Ascending aorta (tissue), 2 donors: ENCODE measurements at regions not wholly inside any gene's neighbourhood (a gene's known extent, or its start where the extent isn't known, plus 50 kb on each side); places are given as distances from the start of the nearest gene placed in this dataset.

Experiments used
- DNase-seq, 2 donors: peaks; one replicate each; pipeline ENCODE4 v3.0.0-alpha.2; 2019; ENCODE audit warnings: low spot score in 2 of 2
- H3K27ac ChIP-seq, 2 donors: fragments of 200-600 bp; sonication (generic); one replicate each; pipeline ENCODE4 v1.5.1; 2016 to 2017; ENCODE audit warnings: mild to moderate bottlenecking in 1 of 2
- H3K27me3 ChIP-seq: fragments of 200-600 bp; sonication (generic); one replicate; pipeline ENCODE4 v1.5.1; 2017
- H3K36me3 ChIP-seq, 2 donors: fragments of 200-600 bp; sonication (generic); one replicate each; pipeline ENCODE4 v1.5.1; 2016
- H3K4me1 ChIP-seq, 2 donors: fragments of 200-600 bp; sonication (generic); one replicate each; pipeline ENCODE4 v1.5.1; 2016 to 2017; ENCODE audit warnings: mild to moderate bottlenecking in 1 of 2
- H3K4me3 ChIP-seq, 2 donors: fragments of 200-600 bp; sonication (generic); one replicate each; pipeline ENCODE4 v1.5.1; 2016 to 2017; ENCODE audit warnings: mild to moderate bottlenecking in 1 of 2
- H3K9me3 ChIP-seq, 2 donors: fragments of 200-600 bp; sonication (generic); one replicate each; pipeline ENCODE4 v1.5.1; 2016
- intact Hi-C: fragments of 100-400 bp; cut with DNase I; formaldehyde crosslinking; loops from one replicate; pipeline ENCODE4 v1.15.1; 2023
- TF ChIP-seq, protein P1 (sequence below), 3 experiments: fragments of 200-600 bp in 2 of 3; fragments of 450-650 bp in 1 of 3; sonication (generic) in 2 of 3; IDR thresholded peaks; one replicate each; pipeline ENCODE4 v1.5.1; 2016 to 2019; ENCODE audit warnings: antibody characterized with exemption in 3 of 3, mild to moderate bottlenecking in 1 of 3, moderate library complexity in 1 of 3

DNA sequence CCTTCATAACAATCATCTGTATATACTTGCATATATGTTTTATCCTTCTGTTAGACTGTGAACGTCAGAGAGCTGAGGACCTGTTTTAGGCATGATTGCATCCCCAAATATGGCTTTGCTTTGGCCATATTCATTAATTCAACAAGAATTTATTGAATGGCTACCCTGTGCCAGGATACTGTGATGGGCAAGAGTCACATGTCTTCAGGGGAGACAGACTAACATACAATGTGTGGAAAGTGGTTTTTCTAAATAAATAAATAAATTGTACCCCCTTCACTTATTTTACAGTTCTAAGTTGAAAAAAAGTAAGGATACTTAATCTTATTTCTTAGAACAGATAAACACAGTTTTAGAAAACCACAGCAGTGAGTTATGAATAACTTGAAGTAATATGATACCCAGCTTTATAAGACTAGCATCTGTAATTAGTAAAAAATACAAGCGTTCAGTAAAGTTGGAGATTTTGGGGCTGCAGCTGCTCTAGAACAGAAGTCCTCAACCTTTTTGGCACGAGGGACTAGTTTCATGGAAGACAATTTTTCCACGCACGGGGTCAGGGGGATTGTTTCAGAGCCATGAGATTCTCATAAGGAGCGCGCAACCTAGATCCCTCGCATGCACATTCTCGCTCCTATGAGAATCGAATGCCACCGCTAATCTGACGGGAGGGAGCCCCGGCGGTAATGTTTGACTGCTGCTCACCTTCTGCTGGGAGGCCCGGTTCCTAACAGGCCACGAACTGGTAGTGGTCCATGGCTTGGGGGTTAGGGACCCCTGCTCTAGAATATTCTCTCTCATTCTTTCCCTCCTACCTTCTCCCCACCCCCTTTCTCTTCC is 89.4 kb upstream of the MTPN start:
- no peak overlapping the region for H3K4me3 ChIP-seq
- H3K27me3 ChIP-seq, result no peaks in the 10 kb centered on the region
- no peaks in the 10 kb centered on the region for H3K9me3 ChIP-seq
- H3K4me1 ChIP-seq, result no peaks in the 10 kb centered on the region
- DNase-seq, result no peak
- intact Hi-C loops, result no loop called here
- H3K36me3 ChIP-seq, result no peaks in the 10 kb centered on the region
- no peak overlapping the region for H3K27ac ChIP-seq
- TF ChIP-seq, protein P1, sequence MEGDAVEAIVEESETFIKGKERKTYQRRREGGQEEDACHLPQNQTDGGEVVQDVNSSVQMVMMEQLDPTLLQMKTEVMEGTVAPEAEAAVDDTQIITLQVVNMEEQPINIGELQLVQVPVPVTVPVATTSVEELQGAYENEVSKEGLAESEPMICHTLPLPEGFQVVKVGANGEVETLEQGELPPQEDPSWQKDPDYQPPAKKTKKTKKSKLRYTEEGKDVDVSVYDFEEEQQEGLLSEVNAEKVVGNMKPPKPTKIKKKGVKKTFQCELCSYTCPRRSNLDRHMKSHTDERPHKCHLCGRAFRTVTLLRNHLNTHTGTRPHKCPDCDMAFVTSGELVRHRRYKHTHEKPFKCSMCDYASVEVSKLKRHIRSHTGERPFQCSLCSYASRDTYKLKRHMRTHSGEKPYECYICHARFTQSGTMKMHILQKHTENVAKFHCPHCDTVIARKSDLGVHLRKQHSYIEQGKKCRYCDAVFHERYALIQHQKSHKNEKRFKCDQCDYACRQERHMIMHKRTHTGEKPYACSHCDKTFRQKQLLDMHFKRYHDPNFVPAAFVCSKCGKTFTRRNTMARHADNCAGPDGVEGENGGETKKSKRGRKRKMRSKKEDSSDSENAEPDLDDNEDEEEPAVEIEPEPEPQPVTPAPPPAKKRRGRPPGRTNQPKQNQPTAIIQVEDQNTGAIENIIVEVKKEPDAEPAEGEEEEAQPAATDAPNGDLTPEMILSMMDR (IDR thresholded peaks at IDR 0.05), result no peak

DNA sequence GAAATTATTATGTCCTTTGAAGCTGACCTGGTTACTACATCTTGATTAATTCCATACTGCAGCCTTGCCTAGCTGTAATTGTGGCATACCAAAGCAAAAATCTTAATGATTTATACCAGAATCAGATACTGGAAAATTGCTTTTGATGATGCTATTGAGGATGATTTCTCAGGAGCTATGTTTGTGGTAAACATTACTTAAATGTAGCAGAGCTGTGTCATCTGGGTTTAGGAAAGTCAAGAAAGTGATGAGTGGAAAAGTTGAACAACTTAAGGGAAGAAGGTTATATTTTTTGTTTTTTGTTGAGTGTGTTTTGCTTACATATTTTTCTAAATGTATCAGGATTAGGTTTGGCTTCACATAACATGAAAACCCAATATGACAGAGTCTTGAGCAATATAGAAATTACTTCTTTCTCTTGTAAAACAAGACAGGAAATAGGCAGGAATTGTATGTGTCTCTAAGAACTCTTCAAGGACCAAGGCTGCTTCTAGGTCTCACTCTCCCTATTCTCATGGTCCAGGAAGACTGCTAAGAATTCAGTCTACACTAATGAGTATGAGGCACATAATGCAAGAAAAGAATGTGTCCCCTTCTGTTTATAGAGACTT is 87.6 kb upstream of the MTPN start:
- H3K4me1 ChIP-seq, result no peaks in the 10 kb centered on the region
- H3K27ac ChIP-seq, result no peak overlapping the region
- TF ChIP-seq, protein P1 (IDR thresholded peaks at IDR 0.05), result no peak
- no peak overlapping the region for H3K4me3 ChIP-seq
- intact Hi-C loops, result no loop called here
- H3K36me3 ChIP-seq, result no peaks in the 10 kb centered on the region
- H3K9me3 ChIP-seq, result no peaks in the 10 kb centered on the region
- no peak for DNase-seq
- H3K27me3 ChIP-seq, result no peaks in the 10 kb centered on the region

DNA sequence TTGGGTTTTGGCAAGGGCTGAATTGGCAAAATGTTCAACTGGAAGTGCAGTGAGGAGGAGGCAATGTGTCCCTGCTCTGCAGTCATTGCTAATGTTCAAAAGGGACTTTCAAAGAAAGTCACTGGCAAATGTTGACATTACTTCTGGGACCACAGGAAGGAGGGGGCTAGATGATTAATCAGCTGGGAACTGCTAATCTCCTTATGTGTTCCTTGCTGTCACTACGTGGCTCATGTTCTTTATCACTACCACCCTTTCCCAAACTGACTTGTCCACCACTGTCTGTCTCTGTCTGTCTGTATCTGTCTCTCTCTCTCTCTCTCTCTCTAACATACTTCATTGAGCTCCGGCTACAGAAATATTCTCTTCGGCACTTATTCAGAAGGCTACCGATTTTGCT is 86.9 kb upstream of the MTPN start:
- TF ChIP-seq, protein P1 (IDR thresholded peaks at IDR 0.05), result no peak
- H3K4me1 ChIP-seq, result no peaks in the 10 kb centered on the region
- H3K9me3 ChIP-seq, result no peaks in the 10 kb centered on the region
- no peak overlapping the region for H3K4me3 ChIP-seq
- no peaks in the 10 kb centered on the region for H3K36me3 ChIP-seq
- DNase-seq, result no peak
- H3K27ac ChIP-seq, result no peak overlapping the region
- intact Hi-C loops, result no loop called here
- H3K27me3 ChIP-seq, result no peaks in the 10 kb centered on the region

DNA sequence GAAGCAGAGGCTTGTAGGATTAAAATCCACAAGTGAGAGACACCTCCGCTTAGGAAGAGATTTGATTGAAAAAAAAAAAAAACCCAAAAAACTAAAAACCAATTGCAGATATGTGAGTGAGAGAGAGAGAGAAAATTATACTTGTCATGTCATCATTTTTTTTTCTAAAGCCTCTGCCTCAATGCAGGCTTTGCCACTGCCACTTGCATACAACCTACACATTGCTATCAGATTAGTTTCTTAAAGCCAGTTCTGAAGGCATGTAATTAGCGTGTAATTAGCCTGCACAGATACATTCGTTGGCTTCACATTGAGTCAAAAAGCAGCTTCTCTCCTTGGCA is 86.1 kb upstream of the MTPN start:
- intact Hi-C loops, result no loop called here
- TF ChIP-seq, protein P1 (IDR thresholded peaks at IDR 0.05), result no peak

DNA sequence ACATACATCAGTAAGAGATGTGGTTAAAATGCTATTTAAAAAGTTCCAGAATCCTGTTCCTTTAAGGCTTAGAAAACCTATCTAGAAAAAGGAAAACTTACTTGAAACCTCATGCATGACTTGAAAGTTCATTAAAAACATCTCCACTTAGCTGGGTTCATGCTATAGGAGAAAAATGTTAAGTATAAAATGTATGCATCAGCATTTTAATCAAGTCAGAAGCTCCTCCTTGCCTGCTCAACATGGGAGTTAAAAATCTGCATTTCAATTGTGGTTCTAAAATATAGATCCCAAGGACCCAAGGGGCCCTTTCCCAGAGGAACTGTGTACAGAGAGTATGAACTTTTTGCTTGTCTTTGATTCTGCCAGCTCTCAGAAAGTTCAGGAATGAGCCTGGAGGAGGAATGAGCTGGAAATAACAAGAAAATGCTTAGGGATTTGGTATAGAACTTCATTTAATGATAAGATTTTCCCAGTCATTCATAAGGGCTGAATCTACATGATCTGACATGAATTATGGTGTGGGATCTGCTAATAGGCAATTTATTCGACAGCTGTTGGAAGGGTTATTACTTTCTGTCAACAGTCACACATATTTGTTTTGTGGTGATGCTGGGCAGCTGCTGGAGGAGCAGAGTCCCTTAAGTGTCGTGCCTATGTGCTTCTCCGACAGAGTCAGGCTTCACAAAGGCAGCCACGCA is 85.6 kb upstream of the MTPN start:
- no peaks in the 10 kb centered on the region for H3K4me1 ChIP-seq
- TF ChIP-seq, protein P1 (IDR thresholded peaks at IDR 0.05), result no peak
- H3K9me3 ChIP-seq, result no peaks in the 10 kb centered on the region
- intact Hi-C loops, result no loop called here
- no peak for DNase-seq
- no peak overlapping the region for H3K27ac ChIP-seq
- no peaks in the 10 kb centered on the region for H3K27me3 ChIP-seq
- H3K36me3 ChIP-seq, result no peaks in the 10 kb centered on the region
- H3K4me3 ChIP-seq, result no peak overlapping the region

More for the DNA sequence above, 86.1 kb upstream of the MTPN start:
- H3K4me1 ChIP-seq, result no peaks in the 10 kb centered on the region
- H3K36me3 ChIP-seq, result no peaks in the 10 kb centered on the region
- no peak overlapping the region for H3K4me3 ChIP-seq
- DNase-seq, result no peak
- no peak overlapping the region for H3K27ac ChIP-seq
- no peaks in the 10 kb centered on the region for H3K27me3 ChIP-seq
- H3K9me3 ChIP-seq, result no peaks in the 10 kb centered on the region
